CD14-positive monocyte (primary cell): ENCODE measurements at regions not wholly inside any gene's neighbourhood (a gene's known extent, or its start where the extent isn't known, plus 50 kb on each side); places are given as distances from the start of the nearest gene placed in this dataset.

ENCODE experiments used
- DNase-seq, 3 donors: peaks; one replicate each; pipeline ENCODE4 v3.0.0-alpha.2; 2011 to 2022
- H2AFZ ChIP-seq: 2 replicates; pipeline ENCODE4 v1.6.0; 2012; ENCODE audit warnings: mild to moderate bottlenecking, low read depth, low read length, inconsistent platforms; ENCODE audit not compliant: insufficient read depth, poor library complexity, severe bottlenecking
- H3K27ac ChIP-seq, 2 donors: 1 replicate in 1 of 2; 2 replicates in 1 of 2; pipeline ENCODE4 v1.5.1; 2012 to 2013; ENCODE audit warnings: low read length in 2 of 2, control low read depth in 1 of 2, inconsistent platforms in 1 of 2, low read depth in 1 of 2, mild to moderate bottlenecking in 1 of 2
- H3K27me3 ChIP-seq, 2 donors: one replicate each; pipeline versions ENCODE4 v1.6.0 to v1.6.1; 2011 to 2013; ENCODE audit warnings: low read length in 2 of 2; ENCODE audit not compliant: control insufficient read depth in 2 of 2, insufficient read depth in 2 of 2
- H3K36me3 ChIP-seq, 2 donors: replicated peaks in 1 of 2; 1 replicate in 1 of 2; 2 replicates in 1 of 2; pipeline versions ENCODE4 v1.5.1 to v1.6.1; 2012 to 2013; ENCODE audit warnings: low read length in 2 of 2, control low read depth in 1 of 2, inconsistent platforms in 1 of 2, mild to moderate bottlenecking in 1 of 2; ENCODE audit not compliant: insufficient read depth in 2 of 2, control insufficient read depth in 1 of 2
- H3K4me1 ChIP-seq, 2 donors: 1 replicate in 1 of 2; 2 replicates in 1 of 2; pipeline versions ENCODE4 v1.5.1 to v1.6.1; 2012 to 2013; ENCODE audit warnings: low read length in 2 of 2, control low read depth in 1 of 2, inconsistent platforms in 1 of 2, mild to moderate bottlenecking in 1 of 2, moderate library complexity in 1 of 2; ENCODE audit not compliant: insufficient read depth in 2 of 2, control insufficient read depth in 1 of 2
- H3K4me2 ChIP-seq: replicated peaks from 2 replicates; pipeline ENCODE3; 2012; ENCODE audit warnings: low read length, moderate library complexity, mild to moderate bottlenecking; ENCODE audit not compliant: poor library complexity, severe bottlenecking; ENCODE audit errors: extremely low read depth
- H3K4me3 ChIP-seq, 3 experiments: fragments of 200-600 bp in 1 of 3; sonication (generic) in 1 of 3; replicated peaks in 1 of 3; 1 replicate in 2 of 3; 2 replicates in 1 of 3; pipeline ENCODE4 v1.5.1; 2011 to 2013; ENCODE audit warnings: low read length in 3 of 3, mild to moderate bottlenecking in 3 of 3, control low read depth in 2 of 3, low read depth in 2 of 3, inconsistent platforms in 1 of 3, moderate library complexity in 1 of 3
- H3K79me2 ChIP-seq: 2 replicates; pipeline ENCODE4 v1.6.0; 2012; ENCODE audit warnings: mild to moderate bottlenecking, control low read depth, inconsistent platforms, low read length, moderate library complexity; ENCODE audit not compliant: insufficient read depth
- H3K9ac ChIP-seq: 2 replicates; pipeline ENCODE4 v1.6.0; 2017; ENCODE audit warnings: low read length, mild to moderate bottlenecking; ENCODE audit not compliant: insufficient read depth, poor library complexity, severe bottlenecking
- H3K9me3 ChIP-seq, 2 donors: replicated peaks in 1 of 2; 1 replicate in 1 of 2; 2 replicates in 1 of 2; pipeline versions ENCODE4 v1.5.1 to v1.6.1; 2012 to 2013; ENCODE audit warnings: low read length in 2 of 2, control low read depth in 1 of 2; ENCODE audit not compliant: control insufficient read depth in 1 of 2, insufficient read depth in 1 of 2
- H4K20me1 ChIP-seq: 2 replicates; pipeline ENCODE4 v1.6.0; 2012; ENCODE audit warnings: mild to moderate bottlenecking, low read length, control low read depth, moderate library complexity; ENCODE audit not compliant: insufficient read depth
- H3K27ac Mint-ChIP-seq, 7 donors: one replicate each; pipeline ENCODE4 v1.8.0; 2020; ENCODE audit warnings: mild to moderate bottlenecking in 7 of 7, mixed read lengths in 7 of 7, moderate library complexity in 6 of 7, inconsistent platforms in 2 of 7
- H3K27me3 Mint-ChIP-seq, 3 donors: one replicate each; pipeline ENCODE4 v1.8.0; 2021 to 2022; ENCODE audit warnings: low read depth in 3 of 3, mild to moderate bottlenecking in 3 of 3, mixed read lengths in 3 of 3, moderate library complexity in 3 of 3, inconsistent platforms in 1 of 3
- H3K36me3 Mint-ChIP-seq, 2 donors: one replicate each; pipeline ENCODE4 v1.8.0; 2020; ENCODE audit warnings: mixed read lengths in 2 of 2, inconsistent platforms in 1 of 2, mild to moderate bottlenecking in 1 of 2
- H3K4me1 Mint-ChIP-seq: one replicate; pipeline ENCODE4 v1.8.0; 2020; ENCODE audit warnings: mild to moderate bottlenecking, mixed read lengths
- H3K4me3 Mint-ChIP-seq, 2 donors: one replicate each; pipeline ENCODE4 v1.8.0; 2020; ENCODE audit warnings: mild to moderate bottlenecking in 2 of 2, mixed read lengths in 2 of 2, moderate library complexity in 1 of 2
- H3K9me3 Mint-ChIP-seq, 7 donors: one replicate each; pipeline ENCODE4 v1.8.0; 2020 to 2022; ENCODE audit warnings: mixed read lengths in 7 of 7, mild to moderate bottlenecking in 6 of 7, moderate library complexity in 6 of 7, inconsistent platforms in 2 of 7
- CTCF ChIP-seq: fragments of 200-600 bp; IDR thresholded peaks from one replicate; pipeline ENCODE4 v1.8.0; 2022; ENCODE audit warnings: antibody characterized with exemption, mild to moderate bottlenecking
- WGBS: methylation state at CpG from one replicate; pipeline ENCODE4 v1.1.5; 2013; ENCODE audit warnings: missing lambda C conversion rate; ENCODE audit not compliant: insufficient coverage; 5-methylcytosine and 5-hydroxymethylcytosine counted together
- intact Hi-C, 2 donors: fragments of 100-400 bp; cut with micrococcal nuclease; formaldehyde crosslinking; loops; one replicate each; pipeline versions ENCODE4 v1.15.0 to v1.15.1; 2023

- H3K27me3 Mint-ChIP-seq, result peaks cover 1 to 4% (median 3%) of the 10 kb centered on the region in 3 donors
- Histone ChIP-seq H3K9me3 (no peaks in the 10 kb centered on the region), H2AFZ (no peak overlapping the region), H3K36me3 (no peaks in the 10 kb centered on the region), H3K4me2 (no peak overlapping the region), H3K4me1 (no peaks in the 10 kb centered on the region), H3K79me2 (no peaks in the 10 kb centered on the region), H3K4me3 (no peak overlapping the region), H4K20me1 (no peaks in the 10 kb centered on the region), H3K27me3 (no peaks in the 10 kb centered on the region), H3K27ac (no peak overlapping the region), H3K9ac (no peak overlapping the region)
- peaks cover 0 to 3% (median 0%) of the 10 kb centered on the region in 7 donors for H3K9me3 Mint-ChIP-seq
- no peak overlapping the region for H3K4me3 Mint-ChIP-seq
- no peaks in the 10 kb centered on the region for H3K36me3 Mint-ChIP-seq
- 86% methylated on average over 1 of the region's 4 CpGs for WGBS
- DNase-seq, result no peak
- intact Hi-C loops, result no loop called here
- no peak for TF ChIP-seq CTCF
- no peaks in the 10 kb centered on the region for H3K4me1 Mint-ChIP-seq
- H3K27ac Mint-ChIP-seq, result no peak overlapping the region
Measured at GRCh38 chr16:5422643-5423496, 325.3 kb upstream of the EEF2KMT start.

GRCh38 chr16:5422047-5422446 lies 324.5 kb upstream of the EEF2KMT start:
- H3K36me3 Mint-ChIP-seq, result no peaks in the 10 kb centered on the region
- peaks cover 0 to 3% (median 0%) of the 10 kb centered on the region in 7 donors for H3K9me3 Mint-ChIP-seq
- no peaks in the 10 kb centered on the region for H3K4me1 Mint-ChIP-seq
- no peaks in the 10 kb centered on the region for H3K36me3 ChIP-seq
- DNase-seq, result no peak
- H3K9me3 ChIP-seq, result no peaks in the 10 kb centered on the region
- peaks cover 1 to 3% (median 3%) of the 10 kb centered on the region in 3 donors for H3K27me3 Mint-ChIP-seq
- H3K27ac ChIP-seq, result no peak overlapping the region
- no peak overlapping the region for H3K4me2 ChIP-seq
- no peak for TF ChIP-seq CTCF
- no peak overlapping the region for H3K4me3 Mint-ChIP-seq
- H4K20me1 ChIP-seq, result no peaks in the 10 kb centered on the region
- H2AFZ ChIP-seq, result no peak overlapping the region
- no peak overlapping the region for H3K9ac ChIP-seq
- H3K79me2 ChIP-seq, result no peaks in the 10 kb centered on the region
- H3K4me3 ChIP-seq, result no peak overlapping the region
- no peaks in the 10 kb centered on the region for H3K27me3 ChIP-seq
- no peaks in the 10 kb centered on the region for H3K4me1 ChIP-seq
- intact Hi-C loops, result no loop called here
- 55% methylated on average over 2 of the region's 3 CpGs for WGBS
- H3K27ac Mint-ChIP-seq, result no peak overlapping the region
